AG09319 (cell line): ENCODE measurements at regions not wholly inside any gene's neighbourhood (a gene's known extent, or its start where the extent isn't known, plus 50 kb on each side); places are given as distances from the start of the nearest gene placed in this dataset.

Source experiments
- DNase-seq: peaks from one replicate; pipeline ENCODE4 v3.0.0-alpha.2; 2010; ENCODE audit warnings: low read depth; ENCODE audit errors: extremely low read depth
- TF ChIP-seq, protein P1 (sequence below): IDR thresholded peaks from 2 replicates; pipeline ENCODE4 v1.5.1; 2011; ENCODE audit warnings: low read depth, mild to moderate bottlenecking, inconsistent platforms, low read length, moderate library complexity

DNA sequence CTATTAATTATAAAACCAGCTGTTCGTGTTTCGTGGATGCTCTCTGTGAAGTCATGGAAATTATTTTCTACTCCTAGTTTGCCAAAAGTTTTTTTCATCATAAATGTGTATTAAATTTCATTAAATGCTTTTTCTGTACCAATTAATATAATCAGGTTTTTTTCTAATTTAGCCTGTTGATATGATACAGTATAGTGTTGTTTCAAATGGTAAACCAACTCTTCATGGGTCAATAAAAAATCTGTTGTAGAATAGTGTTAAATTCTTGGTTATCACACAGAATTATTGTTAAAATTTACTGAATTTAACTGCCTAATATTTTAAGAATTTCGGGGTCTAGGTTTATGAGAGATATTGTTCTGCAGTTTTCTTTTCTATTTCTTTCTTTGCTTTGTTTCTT is 505.9 kb upstream of the MANEA start:
- no peak for DNase-seq

GRCh38 chr6:95078457-95078856 is 498.9 kb upstream of the MANEA start:
- TF ChIP-seq, protein P1, sequence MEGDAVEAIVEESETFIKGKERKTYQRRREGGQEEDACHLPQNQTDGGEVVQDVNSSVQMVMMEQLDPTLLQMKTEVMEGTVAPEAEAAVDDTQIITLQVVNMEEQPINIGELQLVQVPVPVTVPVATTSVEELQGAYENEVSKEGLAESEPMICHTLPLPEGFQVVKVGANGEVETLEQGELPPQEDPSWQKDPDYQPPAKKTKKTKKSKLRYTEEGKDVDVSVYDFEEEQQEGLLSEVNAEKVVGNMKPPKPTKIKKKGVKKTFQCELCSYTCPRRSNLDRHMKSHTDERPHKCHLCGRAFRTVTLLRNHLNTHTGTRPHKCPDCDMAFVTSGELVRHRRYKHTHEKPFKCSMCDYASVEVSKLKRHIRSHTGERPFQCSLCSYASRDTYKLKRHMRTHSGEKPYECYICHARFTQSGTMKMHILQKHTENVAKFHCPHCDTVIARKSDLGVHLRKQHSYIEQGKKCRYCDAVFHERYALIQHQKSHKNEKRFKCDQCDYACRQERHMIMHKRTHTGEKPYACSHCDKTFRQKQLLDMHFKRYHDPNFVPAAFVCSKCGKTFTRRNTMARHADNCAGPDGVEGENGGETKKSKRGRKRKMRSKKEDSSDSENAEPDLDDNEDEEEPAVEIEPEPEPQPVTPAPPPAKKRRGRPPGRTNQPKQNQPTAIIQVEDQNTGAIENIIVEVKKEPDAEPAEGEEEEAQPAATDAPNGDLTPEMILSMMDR = no peak
- DNase-seq = no peak

More for the DNA sequence above, 505.9 kb upstream of the MANEA start:
- TF ChIP-seq, protein P1 = no peak

DNA sequence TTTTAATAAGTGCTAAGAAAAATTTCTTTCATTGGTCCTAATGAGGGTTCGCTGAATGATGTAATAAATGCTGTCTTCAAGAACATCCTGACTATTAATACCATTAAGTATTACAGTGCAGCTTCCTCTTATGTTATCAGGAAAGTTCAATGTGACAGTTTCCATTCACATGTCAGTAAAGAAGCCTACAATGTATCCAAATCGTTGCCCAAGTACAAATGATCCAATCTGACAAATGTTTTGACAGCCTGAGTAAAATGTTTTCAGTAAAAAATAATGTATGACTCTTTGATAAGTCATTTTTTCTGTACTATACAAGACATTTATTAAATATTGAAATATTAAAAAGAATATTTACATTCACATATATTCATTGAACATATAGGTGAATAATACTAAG is 496.1 kb upstream of the MANEA start:
- TF ChIP-seq, protein P1 = no peak
- no peak for DNase-seq

DNA sequence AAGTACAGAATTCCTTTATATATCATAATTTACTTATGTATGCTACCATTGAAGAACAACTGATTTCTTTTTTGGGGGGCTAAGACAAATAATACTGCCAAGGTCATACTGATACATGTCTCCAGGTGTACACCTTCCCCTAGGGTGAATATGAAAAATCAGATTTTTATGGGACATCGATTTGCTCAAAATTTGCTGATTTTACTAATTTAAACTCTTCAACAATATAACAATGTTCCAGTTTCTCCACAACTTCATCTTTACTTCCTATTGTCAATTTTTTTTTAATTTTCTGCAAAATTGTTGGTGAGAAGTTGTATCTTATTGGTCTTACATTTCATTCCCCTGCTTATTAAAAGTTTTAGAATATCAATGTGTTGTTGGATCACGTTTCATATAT is 495.4 kb upstream of the MANEA start:
- DNase-seq = no peak
- TF ChIP-seq, protein P1 = no peak

DNA sequence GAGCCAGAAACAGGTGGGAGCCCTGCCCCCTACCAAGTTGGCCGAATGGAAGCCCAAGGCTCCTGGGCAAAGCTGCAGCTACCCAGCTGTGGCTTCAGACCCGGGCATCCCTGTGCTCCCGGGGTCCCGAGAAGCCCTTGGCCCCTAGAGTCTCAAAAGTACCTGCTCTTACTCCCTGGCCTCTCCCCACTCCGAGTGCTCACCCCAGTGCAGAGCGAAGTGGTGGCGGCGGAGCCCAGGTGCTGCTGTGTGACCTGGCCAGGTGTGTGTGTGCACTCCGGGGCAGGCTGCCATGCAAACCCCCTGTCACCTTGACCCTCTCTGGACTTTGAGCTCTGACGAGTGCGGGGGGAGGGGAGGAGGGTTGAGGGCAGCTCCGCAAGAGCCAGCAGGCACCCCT is 493.8 kb upstream of the MANEA start:
- no peak for DNase-seq
- TF ChIP-seq, protein P1 = no peak

- TF ChIP-seq, protein P1 = no peak
- DNase-seq = no peak
These were observed 492.5 kb upstream of the MANEA start for GRCh38 chr6:95084867-95085266.

- DNase-seq = no peak
- TF ChIP-seq, protein P1 = no peak
These were observed 489.8 kb upstream of the MANEA start for GRCh38 chr6:95087394-95088097.
